Stomach (tissue), 8 donors: ENCODE measurements at regions not wholly inside any gene's neighbourhood (a gene's known extent, or its start where the extent isn't known, plus 50 kb on each side); places are given as distances from the start of the nearest gene placed in this dataset.

Source experiments
- DNase-seq, 2 donors: peaks; one replicate each; pipeline versions ENCODE4 v3.0.0 to v3.0.0-alpha.2; 2013 to 2019
- H3K27ac ChIP-seq, 5 donors: fragments of 200-600 bp in 4 of 5; sonication (generic) in 4 of 5; one replicate each; pipeline ENCODE4 v1.5.1; 2013 to 2019; ENCODE audit warnings: mild to moderate bottlenecking in 1 of 5, moderate library complexity in 1 of 5
- H3K27me3 ChIP-seq, 3 donors: fragments of 200-600 bp; sonication (generic); one replicate each; pipeline ENCODE4 v1.5.1; 2017 to 2019; ENCODE audit warnings: mixed run types in 1 of 3
- H3K36me3 ChIP-seq, 4 donors: fragments of 200-600 bp; sonication (generic); 1 replicate in 3 of 4; 2 replicates in 1 of 4; pipeline ENCODE4 v1.5.1; 2016 to 2019
- H3K4me1 ChIP-seq, 4 donors: fragments of 200-600 bp; sonication (generic); one replicate each; pipeline ENCODE4 v1.5.1; 2016 to 2019
- H3K4me3 ChIP-seq, 4 donors: fragments of 200-600 bp; sonication (generic) in 3 of 4; one replicate each; pipeline ENCODE4 v1.5.1; 2016 to 2019; ENCODE audit warnings: mild to moderate bottlenecking in 1 of 4
- H3K9me3 ChIP-seq, 4 donors: fragments of 200-600 bp; sonication (generic); one replicate each; pipeline ENCODE4 v1.5.1; 2016 to 2019
- EP300 ChIP-seq: sonication (generic); formaldehyde crosslinking; IDR thresholded peaks from one replicate; pipeline ENCODE4 v1.6.1; 2017; ENCODE audit warnings: antibody characterized with exemption
- POLR2A ChIP-seq, 4 donors: fragments of 450-650 bp; IDR thresholded peaks; one replicate each; pipeline ENCODE4 v1.6.1; 2016; ENCODE audit warnings: antibody characterized with exemption in 4 of 4, control low read depth in 2 of 4, mild to moderate bottlenecking in 1 of 4, moderate library complexity in 1 of 4
- POLR2AphosphoS5 ChIP-seq, 3 donors: sonication (generic); formaldehyde crosslinking; IDR thresholded peaks; one replicate each; pipeline ENCODE4 v1.6.1; 2016; ENCODE audit warnings: antibody characterized with exemption in 3 of 3
- WGBS, 5 donors: extraction: QIAGEN DNeasy Blood & Tissue Kit in 3 of 5; methylation state at CpG; one replicate each; pipeline versions ENCODE4 v1.1.5 to v1.1.7; 2013 to 2018; 5-methylcytosine and 5-hydroxymethylcytosine counted together
- intact Hi-C: fragments of 100-400 bp; cut with DNase I; formaldehyde crosslinking; loops from one replicate; pipeline ENCODE4 v1.15.1; 2023; ENCODE audit warnings: low total_unique reads
- TF ChIP-seq, protein P1 (sequence below), 7 experiments: fragments of 450-650 bp in 4 of 7; fragments of 200-600 bp in 3 of 7; sonication (generic) in 3 of 7; IDR thresholded peaks; one replicate each; pipeline ENCODE4 v1.5.1; 2016 to 2019; ENCODE audit warnings: antibody characterized with exemption in 7 of 7, control low read depth in 2 of 7, mild to moderate bottlenecking in 1 of 7
- donor health status: healthy with polysubstance abuse.
- donor health status: Bipolar disorder and iron deficiency.
- donor health status: healthy.

DNA sequence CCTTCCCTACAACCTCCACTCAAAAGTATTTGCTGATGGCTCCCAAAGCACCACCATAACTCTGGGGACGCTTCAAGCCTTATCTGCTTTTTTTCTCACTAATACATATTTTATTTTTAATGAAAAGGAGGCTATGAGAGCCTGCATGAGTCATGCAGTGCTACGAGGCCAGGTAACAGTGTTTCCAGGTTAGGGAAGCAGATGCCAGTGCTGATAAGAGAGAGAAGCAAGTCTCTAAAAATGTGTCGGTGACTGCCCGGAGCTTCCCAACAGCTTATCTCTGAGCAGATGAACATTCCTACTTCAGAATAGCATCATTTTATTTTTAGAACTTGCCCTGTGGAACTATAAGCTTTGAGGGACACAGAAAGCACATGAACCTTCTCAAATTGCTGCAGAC, 931.5 kb downstream of the CCSER2 start:
- no peak overlapping the region for H3K27ac ChIP-seq
- H3K27me3 ChIP-seq = no peaks in the 10 kb centered on the region
- H3K36me3 ChIP-seq = no peaks in the 10 kb centered on the region
- intact Hi-C loops = no loop called here
- TF ChIP-seq, protein P1, sequence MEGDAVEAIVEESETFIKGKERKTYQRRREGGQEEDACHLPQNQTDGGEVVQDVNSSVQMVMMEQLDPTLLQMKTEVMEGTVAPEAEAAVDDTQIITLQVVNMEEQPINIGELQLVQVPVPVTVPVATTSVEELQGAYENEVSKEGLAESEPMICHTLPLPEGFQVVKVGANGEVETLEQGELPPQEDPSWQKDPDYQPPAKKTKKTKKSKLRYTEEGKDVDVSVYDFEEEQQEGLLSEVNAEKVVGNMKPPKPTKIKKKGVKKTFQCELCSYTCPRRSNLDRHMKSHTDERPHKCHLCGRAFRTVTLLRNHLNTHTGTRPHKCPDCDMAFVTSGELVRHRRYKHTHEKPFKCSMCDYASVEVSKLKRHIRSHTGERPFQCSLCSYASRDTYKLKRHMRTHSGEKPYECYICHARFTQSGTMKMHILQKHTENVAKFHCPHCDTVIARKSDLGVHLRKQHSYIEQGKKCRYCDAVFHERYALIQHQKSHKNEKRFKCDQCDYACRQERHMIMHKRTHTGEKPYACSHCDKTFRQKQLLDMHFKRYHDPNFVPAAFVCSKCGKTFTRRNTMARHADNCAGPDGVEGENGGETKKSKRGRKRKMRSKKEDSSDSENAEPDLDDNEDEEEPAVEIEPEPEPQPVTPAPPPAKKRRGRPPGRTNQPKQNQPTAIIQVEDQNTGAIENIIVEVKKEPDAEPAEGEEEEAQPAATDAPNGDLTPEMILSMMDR (IDR thresholded peaks at IDR 0.05) = no peak
- TF ChIP-seq POLR2A (IDR thresholded peaks at IDR 0.05) (no peak), POLR2AphosphoS5 (IDR thresholded peaks at IDR 0.05) (no peak), EP300 (no peak)
- no peaks in the 10 kb centered on the region for H3K4me1 ChIP-seq
- no peak for DNase-seq
- H3K9me3 ChIP-seq = no peaks in the 10 kb centered on the region
- H3K4me3 ChIP-seq = no peak overlapping the region
- 37 to 49% (median 47%) methylated on average over 4 of the region's 4 CpGs for WGBS, 5 donors

DNA sequence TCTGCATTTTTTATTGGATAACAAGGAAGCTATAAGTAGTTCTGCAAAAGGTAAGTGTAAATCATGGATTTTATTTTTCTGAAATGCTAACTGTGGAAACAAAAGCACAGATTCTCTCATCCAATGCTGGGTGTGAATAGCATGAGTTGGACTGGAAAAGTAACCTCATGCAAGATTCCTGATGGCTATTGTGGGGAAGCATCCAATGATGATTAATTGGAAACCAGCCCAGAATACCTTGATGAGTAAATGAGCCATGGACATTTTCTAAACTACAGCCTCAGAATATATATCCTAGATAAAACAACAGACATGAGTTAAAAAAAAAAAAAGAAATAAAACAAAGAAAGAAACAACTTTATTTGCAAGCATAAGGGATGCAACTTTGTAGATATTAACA, 934.6 kb downstream of the CCSER2 start:
- Histone ChIP-seq H3K36me3 (no peaks in the 10 kb centered on the region), H3K27me3 (no peaks in the 10 kb centered on the region), H3K4me3 (no peak overlapping the region), H3K9me3 (peaks cover 0 to under 1% (median 0%) of the 10 kb centered on the region in 4 donors), H3K4me1 (no peaks in the 10 kb centered on the region), H3K27ac (no peak overlapping the region)
- DNase-seq = no peak
- TF ChIP-seq, protein P1 (IDR thresholded peaks at IDR 0.05) = no peak
- intact Hi-C loops = no loop called here

GRCh38 chr10:85265121-85265520, 936.7 kb downstream of the CCSER2 start:
- intact Hi-C loops = no loop called here
- no peaks in the 10 kb centered on the region for H3K27me3 ChIP-seq
- H3K4me1 ChIP-seq = no peaks in the 10 kb centered on the region
- DNase-seq = no peak
- no peak overlapping the region for H3K27ac ChIP-seq
- peaks cover 0 to 10% (median under 1%) of the 10 kb centered on the region in 4 donors for H3K9me3 ChIP-seq
- no peak for TF ChIP-seq EP300
- TF ChIP-seq, protein P1 (IDR thresholded peaks at IDR 0.05) = no peak
- TF ChIP-seq POLR2AphosphoS5 (IDR thresholded peaks at IDR 0.05) = no peak
- TF ChIP-seq POLR2A (IDR thresholded peaks at IDR 0.05) = no peak
- H3K4me3 ChIP-seq = no peak overlapping the region
- no peaks in the 10 kb centered on the region for H3K36me3 ChIP-seq

DNA sequence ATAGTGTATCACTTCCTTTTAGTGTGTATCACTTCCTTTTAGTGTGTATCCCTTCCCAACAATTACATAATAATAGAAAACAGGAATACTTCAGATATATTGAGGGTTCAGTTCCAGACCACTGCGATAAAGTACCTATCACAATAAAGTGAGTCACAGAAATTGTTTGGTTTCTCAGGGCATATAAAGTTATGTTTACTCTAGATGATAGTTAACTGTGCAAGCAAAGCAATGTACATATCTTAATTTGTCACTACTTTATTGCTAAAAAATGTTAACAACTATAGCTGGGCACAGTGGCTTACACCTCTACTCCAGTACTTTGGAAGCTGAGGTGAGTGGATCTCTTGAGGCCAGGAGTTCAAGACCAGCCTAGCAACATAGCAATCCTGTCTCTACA, 938.4 kb downstream of the CCSER2 start:
- WGBS, 5 donors = 33 to 67% (median 51%) methylated on average over 1 of the region's 1 CpG
- Histone ChIP-seq H3K27ac (no peak overlapping the region), H3K4me1 (no peaks in the 10 kb centered on the region), H3K9me3 (peaks cover 0 to 27% (median 10%) of the 10 kb centered on the region in 4 donors), H3K27me3 (no peaks in the 10 kb centered on the region), H3K36me3 (no peaks in the 10 kb centered on the region), H3K4me3 (no peak overlapping the region)
- intact Hi-C loops = no loop called here
- no peak for TF ChIP-seq POLR2AphosphoS5 (IDR thresholded peaks at IDR 0.05)
- TF ChIP-seq POLR2A (IDR thresholded peaks at IDR 0.05) = no peak
- TF ChIP-seq, protein P1 (IDR thresholded peaks at IDR 0.05) = no peak
- TF ChIP-seq EP300 = no peak
- DNase-seq = no peak

DNA sequence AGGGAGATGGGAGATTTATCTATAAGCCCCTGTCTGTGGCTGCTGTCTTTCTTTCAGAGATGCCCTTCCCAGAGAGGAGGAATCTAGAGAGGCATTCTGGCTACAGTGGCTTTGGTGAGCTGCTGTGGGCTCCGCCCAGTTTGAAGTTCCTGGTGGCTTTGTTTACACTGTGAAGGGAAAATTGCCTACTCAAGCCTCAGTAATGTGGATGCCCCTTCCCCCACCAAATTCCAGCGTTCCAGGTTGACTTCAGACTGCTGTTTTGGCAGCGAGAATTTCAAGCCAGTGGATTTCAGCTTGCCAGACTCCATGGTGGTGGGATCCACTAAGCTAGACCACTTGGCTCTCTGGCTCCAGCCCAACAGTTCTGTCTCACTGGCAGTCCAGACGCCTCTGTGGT, 951.6 kb downstream of the CCSER2 start:
- Histone ChIP-seq H3K4me1 (no peaks in the 10 kb centered on the region), H3K9me3 (peaks cover 0 to 5% (median 0%) of the 10 kb centered on the region in 4 donors), H3K4me3 (no peak overlapping the region), H3K27ac (no peak overlapping the region), H3K27me3 (no peaks in the 10 kb centered on the region), H3K36me3 (no peaks in the 10 kb centered on the region)
- TF ChIP-seq EP300 (no peak), POLR2A (IDR thresholded peaks at IDR 0.05) (no peak), POLR2AphosphoS5 (IDR thresholded peaks at IDR 0.05) (no peak)
- TF ChIP-seq, protein P1 (IDR thresholded peaks at IDR 0.05) = no peak
- 11 to 47% (median 29%) methylated on average over 4 of the region's 4 CpGs for WGBS, 5 donors
- DNase-seq = peak in 1 of 2 donors; percentile 25
- intact Hi-C loops = no loop called here
